ENCODE measurements at regions not wholly inside any gene's neighbourhood (a gene's known extent, or its start where the extent isn't known, plus 50 kb on each side); places are given as distances from the start of the nearest gene placed in this dataset.

DNA sequence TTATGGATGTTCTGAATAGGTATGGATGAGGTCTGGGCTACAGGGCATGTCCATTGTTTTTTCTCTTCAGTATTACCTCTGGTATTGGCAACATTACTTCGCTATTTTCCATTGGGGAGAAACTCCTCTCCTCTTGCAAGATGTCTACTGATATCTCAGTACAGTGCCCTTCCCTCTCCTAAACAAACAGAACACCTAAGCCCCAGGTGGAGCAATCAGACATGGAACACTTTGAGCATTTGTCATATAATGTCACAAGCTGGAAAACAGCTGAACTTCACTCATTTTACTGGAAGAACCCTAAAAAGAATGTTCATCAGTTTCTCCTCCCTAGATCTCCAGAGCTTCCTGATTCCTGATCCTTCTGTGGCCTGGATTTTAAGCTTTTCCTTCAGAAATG is 339.8 kb downstream of the FRK start:
- no peak overlapping the region for H3K4me3 ChIP-seq (replicated peaks in 1 of 3; ENCODE audit: low read depth in 2 of 3, low read length in 3 of 3)
- H3K4me1 ChIP-seq (ENCODE audit: control insufficient read depth in 1 of 2, insufficient read depth in 2 of 2, low read length in 2 of 2): no peaks in the 10 kb centered on the region
- intact Hi-C loops (cut with micrococcal nuclease): no loop called here
- no peaks in the 10 kb centered on the region for H3K79me2 ChIP-seq (ENCODE audit: insufficient read depth, low read length)
- Mint-ChIP-seq H3K36me3 (no peaks in the 10 kb centered on the region), H3K9me3 (peaks cover 0 to 9% (median 4%) of the 10 kb centered on the region in 7 donors), H3K4me1 (no peaks in the 10 kb centered on the region), H3K27me3 (ENCODE audit: low read depth in 3 of 3) (no peaks in the 10 kb centered on the region), H3K27ac (no peak overlapping the region), H3K4me3 (no peak overlapping the region)
- no peaks in the 10 kb centered on the region for H3K27me3 ChIP-seq (ENCODE audit: control insufficient read depth in 2 of 2, insufficient read depth in 2 of 2, low read length in 2 of 2)
- no peak overlapping the region for H3K9ac ChIP-seq (ENCODE audit: insufficient read depth, low read length, poor library complexity, severe bottlenecking)
- 89% methylated on average over 1 of the region's 1 CpG for WGBS (ENCODE audit: insufficient coverage)
- H2AFZ ChIP-seq (ENCODE audit: insufficient read depth, low read depth, low read length, poor library complexity, severe bottlenecking): no peak overlapping the region
- H3K36me3 ChIP-seq (replicated peaks in 1 of 2; ENCODE audit: control insufficient read depth in 1 of 2, insufficient read depth in 2 of 2, low read length in 2 of 2): no peaks in the 10 kb centered on the region
- H3K4me2 ChIP-seq (replicated peaks; ENCODE audit: extremely low read depth, low read length, poor library complexity, severe bottlenecking): no peak overlapping the region
- no peak overlapping the region for H3K27ac ChIP-seq (ENCODE audit: low read depth in 1 of 2, low read length in 2 of 2)
- peaks cover 3 to 10% of the 10 kb centered on the region in 2 donors for H3K9me3 ChIP-seq (replicated peaks in 1 of 2; ENCODE audit: control insufficient read depth in 1 of 2, insufficient read depth in 1 of 2, low read length in 2 of 2)
- no peaks in the 10 kb centered on the region for H4K20me1 ChIP-seq (ENCODE audit: insufficient read depth, low read length)
- DNase-seq: no peak
- TF ChIP-seq, protein P1, sequence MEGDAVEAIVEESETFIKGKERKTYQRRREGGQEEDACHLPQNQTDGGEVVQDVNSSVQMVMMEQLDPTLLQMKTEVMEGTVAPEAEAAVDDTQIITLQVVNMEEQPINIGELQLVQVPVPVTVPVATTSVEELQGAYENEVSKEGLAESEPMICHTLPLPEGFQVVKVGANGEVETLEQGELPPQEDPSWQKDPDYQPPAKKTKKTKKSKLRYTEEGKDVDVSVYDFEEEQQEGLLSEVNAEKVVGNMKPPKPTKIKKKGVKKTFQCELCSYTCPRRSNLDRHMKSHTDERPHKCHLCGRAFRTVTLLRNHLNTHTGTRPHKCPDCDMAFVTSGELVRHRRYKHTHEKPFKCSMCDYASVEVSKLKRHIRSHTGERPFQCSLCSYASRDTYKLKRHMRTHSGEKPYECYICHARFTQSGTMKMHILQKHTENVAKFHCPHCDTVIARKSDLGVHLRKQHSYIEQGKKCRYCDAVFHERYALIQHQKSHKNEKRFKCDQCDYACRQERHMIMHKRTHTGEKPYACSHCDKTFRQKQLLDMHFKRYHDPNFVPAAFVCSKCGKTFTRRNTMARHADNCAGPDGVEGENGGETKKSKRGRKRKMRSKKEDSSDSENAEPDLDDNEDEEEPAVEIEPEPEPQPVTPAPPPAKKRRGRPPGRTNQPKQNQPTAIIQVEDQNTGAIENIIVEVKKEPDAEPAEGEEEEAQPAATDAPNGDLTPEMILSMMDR (IDR thresholded peaks at IDR 0.05): no peak

DNA sequence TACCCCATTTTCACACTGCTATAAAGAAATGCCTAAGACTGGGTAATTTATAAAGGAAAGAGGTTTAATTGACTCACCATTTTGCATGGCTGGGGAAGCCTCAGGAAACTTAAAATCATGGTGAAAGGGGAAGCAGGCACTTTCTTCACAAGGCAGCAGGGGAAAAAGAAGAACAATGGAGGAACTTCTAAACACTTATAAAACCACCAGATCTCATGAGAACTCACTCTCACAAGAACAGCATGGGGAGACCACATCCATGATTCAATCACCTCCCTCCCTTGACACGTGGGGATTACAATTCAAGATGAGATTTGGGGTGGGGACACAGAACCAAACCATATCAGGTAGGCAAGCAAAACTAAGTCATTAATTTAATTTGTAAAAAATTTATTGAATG is 343.2 kb downstream of the FRK start:
- Histone ChIP-seq H3K4me2 (replicated peaks; ENCODE audit: extremely low read depth, low read length, poor library complexity, severe bottlenecking) (no peak overlapping the region), H3K27me3 (ENCODE audit: control insufficient read depth in 2 of 2, insufficient read depth in 2 of 2, low read length in 2 of 2) (no peaks in the 10 kb centered on the region), H3K4me1 (ENCODE audit: control insufficient read depth in 1 of 2, insufficient read depth in 2 of 2, low read length in 2 of 2) (no peaks in the 10 kb centered on the region), H3K79me2 (ENCODE audit: insufficient read depth, low read length) (no peaks in the 10 kb centered on the region), H3K4me3 (replicated peaks in 1 of 3; ENCODE audit: low read depth in 2 of 3, low read length in 3 of 3) (no peak overlapping the region), H3K9ac (ENCODE audit: insufficient read depth, low read length, poor library complexity, severe bottlenecking) (no peak overlapping the region), H3K27ac (ENCODE audit: low read depth in 1 of 2, low read length in 2 of 2) (no peak overlapping the region), H2AFZ (ENCODE audit: insufficient read depth, low read depth, low read length, poor library complexity, severe bottlenecking) (no peak overlapping the region), H3K36me3 (replicated peaks in 1 of 2; ENCODE audit: control insufficient read depth in 1 of 2, insufficient read depth in 2 of 2, low read length in 2 of 2) (no peaks in the 10 kb centered on the region), H3K9me3 (replicated peaks in 1 of 2; ENCODE audit: control insufficient read depth in 1 of 2, insufficient read depth in 1 of 2, low read length in 2 of 2) (peaks cover 3 to 12% of the 10 kb centered on the region in 2 donors), H4K20me1 (ENCODE audit: insufficient read depth, low read length) (no peaks in the 10 kb centered on the region)
- intact Hi-C loops (cut with micrococcal nuclease): no loop called here
- H3K4me1 Mint-ChIP-seq: no peaks in the 10 kb centered on the region
- DNase-seq: no peak
- TF ChIP-seq, protein P1 (IDR thresholded peaks at IDR 0.05): no peak
- no CpG with 5 or more reads among the region's 1 CpG for WGBS (ENCODE audit: insufficient coverage)
- no peaks in the 10 kb centered on the region for H3K36me3 Mint-ChIP-seq
- no peak overlapping the region for H3K4me3 Mint-ChIP-seq
- H3K9me3 Mint-ChIP-seq: peaks cover 0 to 10% (median 6%) of the 10 kb centered on the region in 7 donors
- no peak overlapping the region for H3K27ac Mint-ChIP-seq
- H3K27me3 Mint-ChIP-seq (ENCODE audit: low read depth in 3 of 3): no peaks in the 10 kb centered on the region
